Astrocyte (in vitro differentiated cells and primary cell): ENCODE measurements at regions not wholly inside any gene's neighbourhood (a gene's known extent, or its start where the extent isn't known, plus 50 kb on each side); places are given as distances from the start of the nearest gene placed in this dataset.
"Not testable (repeated sequence)": the region's sequence is repeated elsewhere in the genome, so short reads cannot be mapped to it uniquely, and the experiment has no call there.

Source experiments
- DNase-seq: peaks from one replicate; pipeline ENCODE4 v3.0.0-alpha.2; 2010; ENCODE audit warnings: low read depth
- FAIRE-seq: peaks from 2 replicates; lab custom pipeline; 2011; peaks lifted over from hg19 to GRCh38; lab: Jason Lieb, UNC
- H2AFZ ChIP-seq: 2 replicates; pipeline ENCODE4 v1.6.0; 2012; ENCODE audit warnings: low read depth, low read length, inconsistent platforms
- H3K27ac ChIP-seq: 2 replicates; pipeline ENCODE4 v1.5.1; 2011; ENCODE audit warnings: low read depth, low read length, inconsistent platforms
- H3K27me3 ChIP-seq: 2 replicates; pipeline ENCODE4 v1.6.0; 2011; ENCODE audit warnings: low read length, inconsistent platforms; ENCODE audit not compliant: insufficient read depth
- H3K36me3 ChIP-seq: 2 replicates; pipeline ENCODE4 v1.5.1; 2011; ENCODE audit warnings: low read length, inconsistent platforms; ENCODE audit not compliant: insufficient read depth
- H3K4me1 ChIP-seq: 2 replicates; pipeline ENCODE4 v1.5.1; 2011; ENCODE audit warnings: low read length, inconsistent platforms; ENCODE audit not compliant: insufficient read depth
- H3K4me2 ChIP-seq: 2 replicates; pipeline ENCODE4 v1.6.0; 2012; ENCODE audit warnings: low read length, inconsistent platforms
- H3K4me3 ChIP-seq: 2 replicates; pipeline ENCODE4 v1.5.1; 2011; ENCODE audit warnings: low read depth, mild to moderate bottlenecking, low read length, inconsistent platforms; ENCODE audit not compliant: insufficient read depth
- H3K79me2 ChIP-seq: 2 replicates; pipeline ENCODE4 v1.6.0; 2012; ENCODE audit warnings: mild to moderate bottlenecking, low read length, inconsistent platforms; ENCODE audit not compliant: insufficient read depth
- H3K9ac ChIP-seq: 2 replicates; pipeline ENCODE4 v1.6.0; 2012; ENCODE audit warnings: mild to moderate bottlenecking, low read length, inconsistent platforms
- H3K9me3 ChIP-seq: 2 replicates; pipeline ENCODE4 v1.5.1; 2012; ENCODE audit warnings: low read depth, mild to moderate bottlenecking, low read length, inconsistent platforms; ENCODE audit not compliant: insufficient read depth
- H4K20me1 ChIP-seq: 2 replicates; pipeline ENCODE4 v1.6.0; 2012; ENCODE audit warnings: low read length, inconsistent platforms; ENCODE audit not compliant: insufficient read depth
- H3K27ac Mint-ChIP-seq: one replicate; pipeline ENCODE4 v1.8.0; 2021; ENCODE audit warnings: mild to moderate bottlenecking, mixed read lengths; ENCODE audit not compliant: unreplicated experiment
- H3K27me3 Mint-ChIP-seq: one replicate; pipeline ENCODE4 v1.8.0; 2021; ENCODE audit warnings: low read depth, mixed read lengths; ENCODE audit not compliant: unreplicated experiment
- H3K36me3 Mint-ChIP-seq: one replicate; pipeline ENCODE4 v1.8.0; 2021; ENCODE audit warnings: low read depth, mixed read lengths; ENCODE audit not compliant: unreplicated experiment
- H3K4me1 Mint-ChIP-seq: one replicate; pipeline ENCODE4 v1.8.0; 2021; ENCODE audit warnings: low read depth, mixed read lengths; ENCODE audit not compliant: unreplicated experiment
- H3K4me3 Mint-ChIP-seq: one replicate; pipeline ENCODE4 v1.8.0; 2021; ENCODE audit warnings: mild to moderate bottlenecking, moderate library complexity, mixed read lengths; ENCODE audit not compliant: unreplicated experiment
- H3K9me3 Mint-ChIP-seq: one replicate; pipeline ENCODE4 v1.8.0; 2021; ENCODE audit warnings: mild to moderate bottlenecking, mixed read lengths; ENCODE audit not compliant: unreplicated experiment
- CTCF ChIP-seq: IDR thresholded peaks from 2 replicates; pipeline ENCODE4 v1.5.1; 2011; ENCODE audit warnings: low read depth, mild to moderate bottlenecking, inconsistent platforms, low read length, moderate library complexity; ENCODE audit not compliant: insufficient read depth
- EZH2 ChIP-seq: IDR thresholded peaks from 2 replicates; pipeline ENCODE4 v1.6.1; 2012; ENCODE audit warnings: mild to moderate bottlenecking, low read length, inconsistent platforms; ENCODE audit not compliant: insufficient read depth

GRCh38 chr7:37598824-37599223 is 84.7 kb upstream of the GPR141 start:
- Mint-ChIP-seq H3K4me3 (no peak overlapping the region), H3K4me1 (peaks cover 3% of the 10 kb centered on the region), H3K9me3 (no peaks in the 10 kb centered on the region), H3K27me3 (no peaks in the 10 kb centered on the region), H3K36me3 (no peaks in the 10 kb centered on the region), H3K27ac (no peak overlapping the region)
- no peak overlapping the region for H3K9ac ChIP-seq
- no peak overlapping the region for H3K27ac ChIP-seq
- H4K20me1 ChIP-seq: no peaks in the 10 kb centered on the region
- no peaks in the 10 kb centered on the region for H3K79me2 ChIP-seq
- DNase-seq: no peak
- H3K36me3 ChIP-seq: no peaks in the 10 kb centered on the region
- H3K27me3 ChIP-seq: no peaks in the 10 kb centered on the region
- TF ChIP-seq EZH2: no peak
- no peak for TF ChIP-seq CTCF
- H3K4me1 ChIP-seq: no peaks in the 10 kb centered on the region
- no peak for FAIRE-seq
- no peak overlapping the region for H3K4me2 ChIP-seq
- no peak overlapping the region for H3K4me3 ChIP-seq
- H2AFZ ChIP-seq: no peak overlapping the region
- H3K9me3 ChIP-seq: no peaks in the 10 kb centered on the region

- H3K27me3 ChIP-seq: no peaks in the 10 kb centered on the region
- no peak overlapping the region for H3K4me3 ChIP-seq
- DNase-seq: no peak
- no peak for FAIRE-seq
- H3K4me3 Mint-ChIP-seq: no peak overlapping the region
- H3K36me3 Mint-ChIP-seq: no peaks in the 10 kb centered on the region
- H3K4me1 Mint-ChIP-seq: peaks cover 3% of the 10 kb centered on the region
- no peaks in the 10 kb centered on the region for H3K36me3 ChIP-seq
- TF ChIP-seq CTCF (no peak), EZH2 (no peak)
- no peak overlapping the region for H3K9ac ChIP-seq
- no peak overlapping the region for H3K4me2 ChIP-seq
- H3K27ac Mint-ChIP-seq: no peak overlapping the region
- no peaks in the 10 kb centered on the region for H3K4me1 ChIP-seq
- no peaks in the 10 kb centered on the region for H3K9me3 ChIP-seq
- H4K20me1 ChIP-seq: no peaks in the 10 kb centered on the region
- no peak overlapping the region for H3K27ac ChIP-seq
- no peaks in the 10 kb centered on the region for H3K79me2 ChIP-seq
- no peaks in the 10 kb centered on the region for H3K27me3 Mint-ChIP-seq
- H2AFZ ChIP-seq: no peak overlapping the region
- no peaks in the 10 kb centered on the region for H3K9me3 Mint-ChIP-seq
These were observed 82.2 kb upstream of the GPR141 start for GRCh38 chr7:37601321-37601720.

GRCh38 chr7:37604078-37604477 is 79.5 kb upstream of the GPR141 start:
- no peak overlapping the region for H3K9ac ChIP-seq
- Mint-ChIP-seq H3K4me1 (peaks cover 3% of the 10 kb centered on the region), H3K4me3 (no peak overlapping the region), H3K27me3 (no peaks in the 10 kb centered on the region), H3K9me3 (no peaks in the 10 kb centered on the region), H3K27ac (no peak overlapping the region), H3K36me3 (no peaks in the 10 kb centered on the region)
- H3K9me3 ChIP-seq: no peaks in the 10 kb centered on the region
- no peak overlapping the region for H3K4me3 ChIP-seq
- H3K27ac ChIP-seq: no peak overlapping the region
- H3K4me2 ChIP-seq: no peak overlapping the region
- no peak for DNase-seq
- H2AFZ ChIP-seq: no peak overlapping the region
- no peak for FAIRE-seq
- TF ChIP-seq EZH2 (no peak), CTCF (no peak)
- no peaks in the 10 kb centered on the region for H3K79me2 ChIP-seq
- no peaks in the 10 kb centered on the region for H3K4me1 ChIP-seq
- H4K20me1 ChIP-seq: no peaks in the 10 kb centered on the region
- H3K36me3 ChIP-seq: no peaks in the 10 kb centered on the region
- H3K27me3 ChIP-seq: no peaks in the 10 kb centered on the region

- not testable (repeated sequence) for H3K4me2 ChIP-seq, H2AFZ ChIP-seq, H4K20me1 ChIP-seq, H3K27me3 ChIP-seq, H3K9me3 Mint-ChIP-seq, H3K9me3 ChIP-seq, H3K4me1 Mint-ChIP-seq, FAIRE-seq, H3K9ac ChIP-seq, H3K4me3 ChIP-seq, H3K4me3 Mint-ChIP-seq, H3K27ac Mint-ChIP-seq, H3K27me3 Mint-ChIP-seq, DNase-seq, H3K79me2 ChIP-seq, H3K4me1 ChIP-seq, H3K36me3 Mint-ChIP-seq, H3K36me3 ChIP-seq, H3K27ac ChIP-seq
These were observed 66.2 kb upstream of the GPR141 start for GRCh38 chr7:37617406-37617805.
